ENCODE measurements at regions not wholly inside any gene's neighbourhood (a gene's known extent, or its start where the extent isn't known, plus 50 kb on each side); places are given as distances from the start of the nearest gene placed in this dataset.
"Not testable (repeated sequence)": the region's sequence is repeated elsewhere in the genome, so short reads cannot be mapped to it uniquely, and the experiment has no call there.

- DNase-seq (no peak), ATAC-seq (no peak)
- no peaks in the 10 kb centered on the region for H3K4me1 Mint-ChIP-seq (ENCODE audit: low read depth)
- no peaks in the 10 kb centered on the region for H3K27me3 Mint-ChIP-seq (ENCODE audit: low read depth)
- peaks cover 11% of the 10 kb centered on the region for H3K36me3 Mint-ChIP-seq (ENCODE audit: insufficient read depth)
- peaks cover under 1% of the 10 kb centered on the region for H3K9me3 Mint-ChIP-seq
- H3K4me3 Mint-ChIP-seq, result no peak overlapping the region
Measured at GRCh38 chrY:13872696-13873095, 113.6 kb downstream of the VCY start.

- H3K4me1 Mint-ChIP-seq (ENCODE audit: low read depth), result no peaks in the 10 kb centered on the region
- H3K9me3 Mint-ChIP-seq, result peaks cover 4% of the 10 kb centered on the region
Measured at GRCh38 chrY:13878506-13878905, 107.8 kb downstream of the VCY start.

GRCh38 chrY:13881096-13881495, 105.2 kb downstream of the VCY start:
- ATAC-seq (no peak), DNase-seq (no peak)
- Mint-ChIP-seq H3K27me3 (ENCODE audit: low read depth) (no peaks in the 10 kb centered on the region), H3K9me3 (peaks cover 4% of the 10 kb centered on the region), H3K4me3 (no peak overlapping the region), H3K36me3 (ENCODE audit: insufficient read depth) (peaks cover 4% of the 10 kb centered on the region), H3K4me1 (ENCODE audit: low read depth) (no peaks in the 10 kb centered on the region)

More at GRCh38 chrY:13878506-13878905, 107.8 kb downstream of the VCY start:
- no peaks in the 10 kb centered on the region for H3K27me3 Mint-ChIP-seq (ENCODE audit: low read depth)
- H3K36me3 Mint-ChIP-seq (ENCODE audit: insufficient read depth), result peaks cover 4% of the 10 kb centered on the region
- H3K4me3 Mint-ChIP-seq, result no peak overlapping the region
- DNase-seq (no peak), ATAC-seq (no peak)

- DNase-seq (no peak), ATAC-seq (no peak)
- Mint-ChIP-seq H3K4me1 (ENCODE audit: low read depth) (no peaks in the 10 kb centered on the region), H3K4me3 (no peak overlapping the region), H3K36me3 (ENCODE audit: insufficient read depth) (peaks cover 3% of the 10 kb centered on the region), H3K9me3 (peaks cover 2% of the 10 kb centered on the region), H3K27me3 (ENCODE audit: low read depth) (no peaks in the 10 kb centered on the region)
Measured at GRCh38 chrY:13882829-13883228, 103.4 kb downstream of the VCY start.

GRCh38 chrY:13894028-13894427, 92.2 kb downstream of the VCY start:
- not testable (repeated sequence) for H3K9me3 Mint-ChIP-seq; H3K27me3 Mint-ChIP-seq (ENCODE audit: low read depth); H3K4me1 Mint-ChIP-seq (ENCODE audit: low read depth); DNase-seq; ATAC-seq; H3K4me3 Mint-ChIP-seq; H3K36me3 Mint-ChIP-seq (ENCODE audit: insufficient read depth)

- Mint-ChIP-seq H3K27me3 (ENCODE audit: low read depth) (no peaks in the 10 kb centered on the region), H3K36me3 (ENCODE audit: insufficient read depth) (no peaks in the 10 kb centered on the region), H3K4me3 (no peak overlapping the region), H3K4me1 (ENCODE audit: low read depth) (no peaks in the 10 kb centered on the region), H3K9me3 (peaks cover 5% of the 10 kb centered on the region)
- DNase-seq, result no peak
- no peak for ATAC-seq
Measured at GRCh38 chrY:13907736-13908135, 78.5 kb downstream of the VCY start.

GRCh38 chrY:13930436-13930835, 55.8 kb downstream of the VCY start:
- not testable (repeated sequence) for H3K4me3 Mint-ChIP-seq; H3K36me3 Mint-ChIP-seq (ENCODE audit: insufficient read depth); H3K4me1 Mint-ChIP-seq (ENCODE audit: low read depth); ATAC-seq; H3K9me3 Mint-ChIP-seq; DNase-seq; H3K27me3 Mint-ChIP-seq (ENCODE audit: low read depth)

All from activated T-cell treated with anti-CD3 and anti-CD28 coated beads, Interleukin-2, amount 50 U/mL, for 4 hours (primary cell).